Right lobe of liver (tissue), 4 donors: ENCODE measurements at regions not wholly inside any gene's neighbourhood (a gene's known extent, or its start where the extent isn't known, plus 50 kb on each side); places are given as distances from the start of the nearest gene placed in this dataset.

Source experiments
- POLR2A ChIP-seq: fragments of 450-650 bp; IDR thresholded peaks from one replicate; pipeline ENCODE4 v1.6.1; 2017; ENCODE audit warnings: antibody characterized with exemption, mild to moderate bottlenecking
- TF ChIP-seq, protein P1 (sequence below), 4 donors: fragments of 200-600 bp in 3 of 4; fragments of 450-650 bp in 1 of 4; IDR thresholded peaks; one replicate each; pipeline versions ENCODE4 v1.5.1 to v1.8.0; 2016 to 2022; ENCODE audit warnings: antibody characterized with exemption in 4 of 4, mild to moderate bottlenecking in 2 of 4
- donor health status: DM: no; HTN: no; CAD: no.
- donor health status: DM: no; HTN: no; CAD: no.
- donor health status: DM: no; HTN: yes; CAD: no.

DNA sequence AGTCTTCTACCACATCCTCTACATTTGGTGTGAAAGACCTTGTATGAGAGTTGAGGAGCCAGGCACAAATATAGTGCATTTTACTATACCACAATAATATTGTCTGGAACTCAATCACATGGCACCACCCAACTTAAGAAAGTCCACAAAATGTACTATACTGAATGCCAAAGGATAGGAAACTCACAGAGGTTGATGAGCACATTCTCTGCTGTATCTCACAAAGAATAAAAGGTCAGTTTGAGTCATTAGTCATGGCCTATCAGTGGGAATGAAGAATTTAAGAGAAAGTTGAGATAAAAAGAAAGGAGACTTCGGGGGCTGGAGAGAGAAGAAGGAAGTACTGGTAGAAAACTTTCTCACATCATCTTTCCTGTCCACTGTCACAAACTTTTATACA, 134.3 kb downstream of the RDH14 start:
- TF ChIP-seq, protein P1, sequence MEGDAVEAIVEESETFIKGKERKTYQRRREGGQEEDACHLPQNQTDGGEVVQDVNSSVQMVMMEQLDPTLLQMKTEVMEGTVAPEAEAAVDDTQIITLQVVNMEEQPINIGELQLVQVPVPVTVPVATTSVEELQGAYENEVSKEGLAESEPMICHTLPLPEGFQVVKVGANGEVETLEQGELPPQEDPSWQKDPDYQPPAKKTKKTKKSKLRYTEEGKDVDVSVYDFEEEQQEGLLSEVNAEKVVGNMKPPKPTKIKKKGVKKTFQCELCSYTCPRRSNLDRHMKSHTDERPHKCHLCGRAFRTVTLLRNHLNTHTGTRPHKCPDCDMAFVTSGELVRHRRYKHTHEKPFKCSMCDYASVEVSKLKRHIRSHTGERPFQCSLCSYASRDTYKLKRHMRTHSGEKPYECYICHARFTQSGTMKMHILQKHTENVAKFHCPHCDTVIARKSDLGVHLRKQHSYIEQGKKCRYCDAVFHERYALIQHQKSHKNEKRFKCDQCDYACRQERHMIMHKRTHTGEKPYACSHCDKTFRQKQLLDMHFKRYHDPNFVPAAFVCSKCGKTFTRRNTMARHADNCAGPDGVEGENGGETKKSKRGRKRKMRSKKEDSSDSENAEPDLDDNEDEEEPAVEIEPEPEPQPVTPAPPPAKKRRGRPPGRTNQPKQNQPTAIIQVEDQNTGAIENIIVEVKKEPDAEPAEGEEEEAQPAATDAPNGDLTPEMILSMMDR (IDR thresholded peaks at IDR 0.05): no peak
- no peak for TF ChIP-seq POLR2A
